Natural killer cell treated with Interleukin-12 subunit alpha and Interleukin-12 subunit beta and Interleukin-15 and Interleukin-18, amount 100 ng/mL, for 72 hours (primary cell): ENCODE measurements at regions not wholly inside any gene's neighbourhood (a gene's known extent, or its start where the extent isn't known, plus 50 kb on each side); places are given as distances from the start of the nearest gene placed in this dataset.

Experiments
- ATAC-seq, 2 donors: fragments of 150-1000 bp; cut with Tn5 transposase in 1 of 2; sonication (Bioruptor Pico), chemical (Tn5 transposase) in 1 of 2; 2 replicates each; pipeline ENCODE4 v1.10.0; 2021
- DNase-seq: peaks from one replicate; pipeline ENCODE4 v3.0.0; 2022; ENCODE audit warnings: low spot score
- H3K27ac Mint-ChIP-seq, 2 donors: 1 replicate in 1 of 2; 2 replicates in 1 of 2; pipeline ENCODE4 v1.8.0; 2022; ENCODE audit warnings: mixed read lengths in 2 of 2, mild to moderate bottlenecking in 1 of 2, moderate library complexity in 1 of 2
- H3K27me3 Mint-ChIP-seq, 2 donors: 1 replicate in 1 of 2; 2 replicates in 1 of 2; pipeline ENCODE4 v1.8.0; 2022; ENCODE audit warnings: mixed read lengths in 2 of 2
- H3K36me3 Mint-ChIP-seq: one replicate; pipeline ENCODE4 v1.8.0; 2022; ENCODE audit warnings: mixed read lengths
- H3K4me1 Mint-ChIP-seq, 2 donors: 1 replicate in 1 of 2; 2 replicates in 1 of 2; pipeline ENCODE4 v1.8.0; 2022; ENCODE audit warnings: low read depth in 2 of 2, mixed read lengths in 2 of 2, mild to moderate bottlenecking in 1 of 2
- H3K4me3 Mint-ChIP-seq: one replicate; pipeline ENCODE4 v1.8.0; 2022; ENCODE audit warnings: mixed read lengths
- H3K9me3 Mint-ChIP-seq: 2 replicates; pipeline ENCODE4 v1.8.0; 2022; ENCODE audit warnings: mixed read lengths

DNA sequence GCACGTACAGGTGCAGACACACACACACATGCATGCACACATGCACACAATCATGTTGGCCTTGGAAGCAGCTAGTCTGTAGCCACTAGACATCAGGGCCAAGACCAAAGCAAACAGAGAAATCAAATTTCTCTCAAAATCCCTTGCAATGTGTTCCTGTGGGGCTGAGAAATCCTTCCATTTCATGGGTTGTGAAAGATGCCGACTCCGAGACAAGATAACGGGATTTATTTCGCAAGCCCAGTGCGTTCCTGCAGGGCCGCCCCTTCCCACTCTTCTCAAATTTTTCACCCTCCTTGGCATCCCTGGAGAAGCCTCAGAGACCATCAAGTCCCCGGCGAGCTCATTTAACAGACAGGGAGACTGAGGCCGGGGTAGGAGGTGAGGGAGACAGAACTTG is 366.7 kb downstream of the MN1 start:
- no peak for ATAC-seq
- H3K4me1 Mint-ChIP-seq = no peaks in the 10 kb centered on the region
- no peaks in the 10 kb centered on the region for H3K9me3 Mint-ChIP-seq
- H3K36me3 Mint-ChIP-seq = no peaks in the 10 kb centered on the region
- H3K27me3 Mint-ChIP-seq = peaks cover 10% of the 10 kb centered on the region in 2 donors
- H3K4me3 Mint-ChIP-seq = no peak overlapping the region
- no peak overlapping the region for H3K27ac Mint-ChIP-seq
- no peak for DNase-seq

DNA sequence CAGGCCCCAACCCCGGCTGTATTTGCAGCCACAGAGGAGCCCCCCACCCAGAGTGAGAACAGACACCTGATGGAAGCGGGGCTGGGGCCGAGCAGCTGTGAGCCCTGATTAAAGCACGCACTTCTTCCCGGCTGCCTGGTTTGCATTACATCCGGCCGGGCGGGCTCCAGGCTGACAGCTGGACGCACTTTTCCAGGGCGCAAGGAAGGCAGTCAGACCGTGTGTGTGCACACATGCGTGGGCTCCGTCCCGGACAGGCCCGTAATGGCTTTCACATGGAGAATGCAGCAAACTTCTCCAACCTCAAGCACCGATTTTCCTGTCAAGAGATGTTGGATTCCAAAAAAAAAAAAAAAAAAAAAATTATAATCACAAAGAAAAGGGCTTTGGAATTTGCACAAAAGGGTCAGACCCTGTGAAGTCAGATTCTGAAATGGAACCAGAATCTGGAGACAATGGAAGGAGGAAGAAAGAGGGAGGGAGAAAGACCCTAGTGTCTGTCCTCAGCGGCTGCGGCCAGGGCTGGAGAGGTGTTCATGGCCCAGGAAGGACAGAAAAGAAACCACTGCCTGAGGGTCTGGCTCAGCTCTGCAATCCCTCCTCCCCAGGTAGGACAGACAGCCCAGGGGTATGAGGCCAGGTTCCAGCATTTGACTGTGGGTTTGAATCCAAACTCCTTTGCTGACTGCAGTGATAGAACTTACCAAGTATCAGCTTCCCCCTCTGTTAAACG is 365.5 kb downstream of the MN1 start:
- Mint-ChIP-seq H3K27me3 (peaks cover 10 to 21% of the 10 kb centered on the region in 2 donors), H3K27ac (no peak overlapping the region), H3K4me1 (no peaks in the 10 kb centered on the region), H3K36me3 (no peaks in the 10 kb centered on the region), H3K4me3 (no peak overlapping the region), H3K9me3 (no peaks in the 10 kb centered on the region)
- DNase-seq = no peak
- no peak for ATAC-seq

DNA sequence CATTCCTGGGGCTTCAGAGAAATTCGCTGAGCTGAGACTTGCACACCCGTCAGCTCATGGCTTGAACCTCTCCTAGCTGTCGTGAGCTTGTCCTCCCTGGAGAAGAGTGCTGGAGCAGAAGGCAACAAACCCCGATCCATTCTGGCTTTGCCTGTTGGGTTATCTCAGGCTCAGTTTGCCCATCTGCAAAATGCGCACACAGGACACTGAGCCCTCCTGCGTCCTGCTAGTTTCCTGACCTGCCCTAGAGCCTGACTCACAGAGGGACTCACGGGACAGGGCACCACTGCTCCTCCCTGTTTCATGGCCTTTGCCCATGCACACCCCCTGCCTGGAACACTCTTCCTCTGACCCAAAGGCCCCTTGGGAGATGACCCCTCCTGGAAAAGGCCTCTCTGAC is 365.0 kb downstream of the MN1 start:
- no peaks in the 10 kb centered on the region for H3K36me3 Mint-ChIP-seq

DNA sequence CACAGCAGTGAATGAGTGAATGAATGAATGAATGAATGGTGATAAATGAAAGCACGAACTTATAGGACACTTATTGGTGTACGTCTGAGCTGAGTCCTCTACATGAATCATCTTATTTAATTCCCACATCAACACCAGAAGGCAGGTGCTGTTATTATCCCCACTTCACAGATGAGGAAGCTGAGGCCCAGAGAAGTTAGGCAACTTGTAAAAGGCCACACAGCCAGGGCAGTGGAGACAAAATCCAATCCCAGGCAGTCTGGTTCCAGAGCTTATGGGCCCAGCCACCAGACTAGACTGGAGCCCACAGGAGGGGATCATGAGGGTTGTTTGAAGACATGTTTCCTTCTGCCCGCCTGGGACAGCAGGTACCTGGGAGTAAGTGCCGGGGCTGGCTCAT is 364.0 kb downstream of the MN1 start:
- peaks cover 10 to 22% of the 10 kb centered on the region in 2 donors for H3K27me3 Mint-ChIP-seq
- no peaks in the 10 kb centered on the region for H3K4me1 Mint-ChIP-seq
- H3K36me3 Mint-ChIP-seq = no peaks in the 10 kb centered on the region
- ATAC-seq (no peak), DNase-seq (no peak)
- H3K27ac Mint-ChIP-seq = no peak overlapping the region
- H3K9me3 Mint-ChIP-seq = no peaks in the 10 kb centered on the region
- H3K4me3 Mint-ChIP-seq = no peak overlapping the region

More for the DNA sequence above, 365.0 kb downstream of the MN1 start:
- H3K4me1 Mint-ChIP-seq = no peaks in the 10 kb centered on the region
- H3K9me3 Mint-ChIP-seq = no peaks in the 10 kb centered on the region
- H3K27ac Mint-ChIP-seq = no peak overlapping the region
- ATAC-seq (no peak), DNase-seq (no peak)
- no peak overlapping the region for H3K4me3 Mint-ChIP-seq
- H3K27me3 Mint-ChIP-seq = peaks cover 10 to 22% of the 10 kb centered on the region in 2 donors

DNA sequence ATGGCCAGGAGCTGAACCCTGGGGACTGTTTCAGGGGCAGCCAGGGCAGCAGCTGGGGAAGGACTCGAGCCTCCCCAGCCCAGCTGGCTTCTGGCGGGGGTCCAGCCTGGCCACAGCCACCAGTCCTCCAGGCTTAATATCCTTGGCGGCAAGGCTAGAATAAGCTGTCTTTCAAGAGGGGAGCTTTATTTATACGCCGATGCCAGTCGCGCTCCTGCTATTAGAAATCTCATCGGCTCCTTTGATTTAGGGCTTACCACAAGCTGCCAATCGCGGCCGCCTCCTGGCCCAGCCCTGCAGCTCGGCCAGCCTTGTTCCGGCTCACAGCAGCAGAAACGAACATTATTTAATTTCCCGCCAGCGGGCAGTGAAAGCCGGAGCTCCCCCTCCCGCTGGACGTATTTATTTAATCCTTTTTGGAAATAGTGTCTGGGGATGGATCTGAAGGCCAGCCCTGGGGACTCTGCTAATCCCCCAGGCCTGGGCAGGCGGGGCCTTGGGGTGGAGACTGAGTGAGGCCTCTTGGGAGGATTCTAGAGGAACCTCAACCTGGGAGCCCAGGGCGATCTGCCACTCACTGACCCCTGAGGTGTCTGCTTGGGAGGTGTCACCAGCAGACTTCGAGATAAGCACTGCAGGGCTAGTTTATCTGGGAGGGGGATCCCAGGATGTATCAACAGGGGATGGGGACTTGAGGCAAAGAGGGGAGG is 363.1 kb downstream of the MN1 start:
- ATAC-seq = no peak
- no peaks in the 10 kb centered on the region for H3K9me3 Mint-ChIP-seq
- no peak overlapping the region for H3K27ac Mint-ChIP-seq

DNA sequence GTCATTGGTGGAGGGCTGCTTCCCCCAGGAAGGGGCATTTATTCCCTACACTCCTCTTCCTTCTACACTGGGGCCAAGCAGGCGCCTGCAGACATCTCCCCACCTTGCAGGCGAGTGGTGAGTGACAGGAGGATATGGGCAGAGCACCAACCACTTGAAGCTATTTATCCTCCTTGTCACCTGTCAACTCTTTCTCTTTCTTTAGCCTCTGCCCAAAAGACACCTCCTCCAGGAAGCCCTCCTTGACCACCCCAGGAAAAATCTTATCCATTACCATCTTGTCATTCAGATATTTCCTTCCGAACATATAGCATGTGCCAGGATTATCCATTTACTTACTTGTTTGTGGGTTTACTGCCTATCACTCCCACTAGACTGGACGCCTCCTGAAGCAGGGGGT is 362.4 kb downstream of the MN1 start:
- H3K36me3 Mint-ChIP-seq = no peaks in the 10 kb centered on the region
- no peak for ATAC-seq
- H3K27ac Mint-ChIP-seq = no peak overlapping the region
- H3K9me3 Mint-ChIP-seq = no peaks in the 10 kb centered on the region
- no peaks in the 10 kb centered on the region for H3K4me1 Mint-ChIP-seq
- no peak overlapping the region for H3K4me3 Mint-ChIP-seq
- no peak for DNase-seq
- H3K27me3 Mint-ChIP-seq = peaks cover 10 to 22% of the 10 kb centered on the region in 2 donors

More for the DNA sequence above, 363.1 kb downstream of the MN1 start:
- peaks cover 10 to 22% of the 10 kb centered on the region in 2 donors for H3K27me3 Mint-ChIP-seq
- H3K4me3 Mint-ChIP-seq = no peak overlapping the region
- no peaks in the 10 kb centered on the region for H3K36me3 Mint-ChIP-seq
- DNase-seq = no peak
- no peaks in the 10 kb centered on the region for H3K4me1 Mint-ChIP-seq

DNA sequence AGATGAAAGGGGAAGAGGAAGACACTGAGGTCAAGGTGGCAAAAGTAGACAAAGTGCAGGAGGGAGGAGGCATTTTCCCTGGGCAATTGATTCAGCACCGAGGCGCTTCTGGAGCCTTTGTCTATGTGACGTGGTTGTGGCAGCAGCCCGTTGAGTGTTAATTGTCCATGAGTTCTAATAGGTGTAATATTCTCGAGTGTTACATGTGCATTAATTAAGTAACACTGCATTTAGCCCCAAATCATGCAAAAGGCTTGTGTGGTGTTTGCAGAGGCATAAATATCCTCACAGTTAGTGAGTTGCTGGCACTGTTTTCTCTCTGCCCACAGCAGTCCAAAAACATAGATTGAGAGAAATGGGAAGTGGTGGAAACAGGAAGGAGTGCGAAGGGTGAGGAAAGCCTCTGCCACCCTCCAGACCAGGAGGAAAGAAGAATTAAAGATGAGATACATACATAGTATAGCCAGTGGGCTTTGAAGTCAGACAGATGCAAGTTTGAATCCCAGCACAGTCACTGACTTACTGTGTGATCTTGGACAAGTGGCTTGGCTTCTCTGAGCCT is 361.2 kb downstream of the MN1 start:
- DNase-seq (no peak), ATAC-seq (no peak)
- Mint-ChIP-seq H3K27me3 (peaks cover 10 to 22% of the 10 kb centered on the region in 2 donors), H3K9me3 (no peaks in the 10 kb centered on the region), H3K36me3 (no peaks in the 10 kb centered on the region), H3K4me1 (no peaks in the 10 kb centered on the region), H3K4me3 (no peak overlapping the region), H3K27ac (no peak overlapping the region)

DNA sequence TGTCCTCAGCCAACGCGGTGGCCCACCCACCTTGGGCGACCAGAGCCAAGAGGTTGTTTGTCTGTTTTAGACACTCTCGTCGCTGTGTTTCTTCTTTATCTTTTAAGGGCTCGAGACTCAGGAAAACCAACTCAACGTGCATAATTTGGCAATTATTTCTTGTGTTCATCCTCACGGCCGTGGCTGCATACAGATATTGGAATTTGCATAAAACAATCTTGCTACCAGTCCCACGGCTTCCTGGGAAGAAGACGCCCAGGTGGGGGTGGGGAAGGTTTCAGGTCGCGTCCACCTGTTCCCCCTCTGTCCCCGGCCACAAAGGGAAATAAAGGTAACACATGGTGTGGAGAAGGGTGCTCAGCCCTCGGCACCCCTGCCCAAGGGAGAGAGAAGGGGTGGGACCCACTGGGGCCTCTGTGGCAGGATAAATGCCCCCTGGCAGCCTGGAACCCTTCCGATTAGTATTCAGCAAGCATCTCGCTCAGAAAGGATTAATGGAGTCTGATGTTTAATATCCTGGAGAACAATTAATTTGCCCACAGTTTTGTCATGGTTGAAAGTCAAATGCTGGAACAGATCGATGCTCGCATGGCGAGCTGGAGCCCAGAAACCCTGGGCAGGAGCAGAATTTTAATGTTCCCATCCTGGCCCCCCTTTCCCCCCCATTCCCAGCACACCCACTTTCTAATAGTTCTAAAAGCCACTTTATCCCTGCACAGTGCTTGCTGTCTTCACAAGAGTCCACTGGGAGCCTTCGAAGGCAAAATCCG is 359.7 kb downstream of the MN1 start:
- no peak overlapping the region for H3K27ac Mint-ChIP-seq

DNA sequence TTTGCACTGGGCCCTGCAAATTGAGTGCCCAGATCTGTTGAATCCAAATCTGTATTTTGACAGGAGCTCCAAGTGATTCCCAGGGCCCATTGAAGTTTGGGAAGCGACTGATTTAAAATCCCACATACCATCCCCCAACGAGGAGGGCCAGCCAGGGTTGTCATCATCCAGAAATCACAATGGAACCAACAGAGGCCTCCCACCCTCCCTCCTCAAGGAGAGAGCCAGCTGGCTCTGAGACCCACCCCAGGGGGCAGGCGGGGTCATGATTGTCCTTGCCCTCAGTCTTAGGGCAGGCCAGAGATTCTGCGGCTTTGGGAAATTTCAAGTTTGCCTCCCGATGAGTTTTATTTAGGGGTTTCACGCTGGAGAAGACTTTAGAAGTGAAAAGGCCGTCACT is 358.2 kb downstream of the MN1 start:
- DNase-seq = no peak
- Mint-ChIP-seq H3K4me1 (no peaks in the 10 kb centered on the region), H3K4me3 (no peak overlapping the region), H3K27me3 (peaks cover 7 to 22% of the 10 kb centered on the region in 2 donors), H3K36me3 (no peaks in the 10 kb centered on the region), H3K9me3 (no peaks in the 10 kb centered on the region), H3K27ac (no peak overlapping the region)
- no peak for ATAC-seq

More for the DNA sequence above, 359.7 kb downstream of the MN1 start:
- H3K4me1 Mint-ChIP-seq = no peaks in the 10 kb centered on the region
- DNase-seq (no peak), ATAC-seq (no peak)
- peaks cover 8 to 22% of the 10 kb centered on the region in 2 donors for H3K27me3 Mint-ChIP-seq
- no peaks in the 10 kb centered on the region for H3K9me3 Mint-ChIP-seq
- H3K4me3 Mint-ChIP-seq = no peak overlapping the region
- no peaks in the 10 kb centered on the region for H3K36me3 Mint-ChIP-seq

DNA sequence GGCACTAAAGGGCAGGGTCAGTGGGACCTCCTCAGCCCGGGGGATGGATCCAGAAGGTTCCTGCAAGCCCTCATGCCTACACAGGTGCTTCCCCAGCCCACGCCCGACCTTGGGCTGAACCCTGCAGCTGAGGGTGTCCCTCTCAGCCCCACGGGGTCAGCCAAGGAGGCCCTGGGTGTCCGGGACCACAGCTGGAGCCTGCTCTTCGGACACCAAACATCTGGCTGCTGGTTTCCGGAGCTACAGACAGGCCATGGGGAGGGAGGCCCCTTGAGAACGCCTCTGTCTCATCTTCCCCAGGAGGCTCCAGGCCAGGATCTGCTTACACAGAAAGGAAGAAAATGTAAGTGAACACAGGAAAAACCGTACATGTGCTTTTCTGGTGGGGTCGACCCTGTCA is 355.7 kb downstream of the MN1 start:
- Mint-ChIP-seq H3K36me3 (no peaks in the 10 kb centered on the region), H3K27me3 (peaks cover 3 to 10% of the 10 kb centered on the region in 2 donors), H3K27ac (no peak overlapping the region), H3K4me1 (no peaks in the 10 kb centered on the region), H3K4me3 (no peak overlapping the region), H3K9me3 (no peaks in the 10 kb centered on the region)
- peak in 1 of 2 donors; percentile 49 for ATAC-seq
- no peak for DNase-seq

DNA sequence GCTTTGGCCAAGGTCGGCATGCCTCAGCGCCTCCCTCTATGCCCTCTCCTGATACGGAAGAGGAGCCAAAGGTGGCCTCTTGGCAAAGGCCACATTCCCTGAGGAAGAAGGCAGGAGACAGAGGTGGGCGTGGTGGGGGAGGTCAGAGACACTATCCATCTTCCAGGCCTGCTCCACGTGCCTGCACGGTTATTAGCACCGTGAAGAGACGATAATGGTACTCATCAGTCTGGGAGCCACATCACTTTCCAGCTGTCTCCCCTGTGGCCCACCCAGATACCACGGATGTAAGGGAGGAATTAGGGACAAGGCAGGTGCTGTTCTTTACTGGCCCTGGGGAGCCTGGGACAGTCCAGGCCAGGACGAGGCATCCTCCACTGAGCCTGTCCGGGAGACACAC is 354.3 kb downstream of the MN1 start:
- H3K27me3 Mint-ChIP-seq = peaks cover 3 to 17% of the 10 kb centered on the region in 2 donors
- no peaks in the 10 kb centered on the region for H3K4me1 Mint-ChIP-seq
- H3K27ac Mint-ChIP-seq = no peak overlapping the region

DNA sequence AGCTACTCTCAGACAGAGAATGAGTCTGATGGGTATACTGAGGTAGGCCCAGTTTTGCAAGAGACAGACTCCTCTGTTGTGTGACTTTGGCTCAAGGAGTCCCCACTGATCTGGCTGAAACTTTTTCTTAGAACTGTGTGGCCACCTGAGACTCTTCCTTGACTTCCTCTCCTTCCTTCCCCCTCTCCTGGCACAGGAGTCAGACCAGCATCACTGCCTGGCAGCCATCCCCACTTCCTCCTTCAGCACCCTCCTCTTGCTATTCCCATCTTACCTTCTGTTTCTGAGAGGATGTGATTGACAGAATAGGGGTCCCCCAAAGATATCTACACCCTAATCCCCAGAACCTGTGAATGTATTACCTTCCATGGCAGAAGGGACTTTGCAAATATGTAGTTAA is 351.1 kb downstream of the MN1 start:
- H3K9me3 Mint-ChIP-seq = no peaks in the 10 kb centered on the region

More for the DNA sequence above, 354.3 kb downstream of the MN1 start:
- DNase-seq (no peak), ATAC-seq (peak in 1 of 2 donors; percentile 20)
- no peaks in the 10 kb centered on the region for H3K9me3 Mint-ChIP-seq
- no peaks in the 10 kb centered on the region for H3K36me3 Mint-ChIP-seq
- no peak overlapping the region for H3K4me3 Mint-ChIP-seq

DNA sequence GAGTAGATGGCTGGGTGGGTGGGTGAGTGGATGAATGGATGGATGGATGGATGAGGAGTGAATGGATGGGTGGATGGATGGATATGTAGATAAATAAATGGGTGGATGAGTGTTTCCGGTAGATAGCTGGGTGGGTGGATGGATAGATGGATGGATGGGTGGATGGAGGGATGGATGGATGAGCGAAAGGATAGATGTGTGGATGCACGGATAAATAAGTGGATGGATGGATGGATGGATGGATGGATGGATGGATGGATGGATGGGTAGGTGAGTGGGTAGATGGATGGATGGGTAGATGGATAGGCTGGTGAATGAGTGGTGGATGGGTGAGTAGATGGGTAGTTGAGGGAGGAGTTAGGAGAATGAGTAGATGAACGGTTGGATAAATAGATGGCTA is 349.3 kb downstream of the MN1 start:
- H3K4me3 Mint-ChIP-seq = no peak overlapping the region

More for the DNA sequence above, 351.1 kb downstream of the MN1 start:
- Mint-ChIP-seq H3K4me1 (no peaks in the 10 kb centered on the region), H3K36me3 (no peaks in the 10 kb centered on the region), H3K27ac (no peak overlapping the region), H3K4me3 (no peak overlapping the region), H3K27me3 (peaks cover 3 to 21% of the 10 kb centered on the region in 2 donors)
- DNase-seq (no peak), ATAC-seq (no peak)

More for the DNA sequence above, 349.3 kb downstream of the MN1 start:
- Mint-ChIP-seq H3K9me3 (no peaks in the 10 kb centered on the region), H3K27ac (no peak overlapping the region), H3K4me1 (no peaks in the 10 kb centered on the region), H3K27me3 (peaks cover 8 to 21% of the 10 kb centered on the region in 2 donors), H3K36me3 (no peaks in the 10 kb centered on the region)
- DNase-seq (no peak), ATAC-seq (no peak)
